ENCODE measurements at regions not wholly inside any gene's neighbourhood (a gene's known extent, or its start where the extent isn't known, plus 50 kb on each side); places are given as distances from the start of the nearest gene placed in this dataset.

DNA sequence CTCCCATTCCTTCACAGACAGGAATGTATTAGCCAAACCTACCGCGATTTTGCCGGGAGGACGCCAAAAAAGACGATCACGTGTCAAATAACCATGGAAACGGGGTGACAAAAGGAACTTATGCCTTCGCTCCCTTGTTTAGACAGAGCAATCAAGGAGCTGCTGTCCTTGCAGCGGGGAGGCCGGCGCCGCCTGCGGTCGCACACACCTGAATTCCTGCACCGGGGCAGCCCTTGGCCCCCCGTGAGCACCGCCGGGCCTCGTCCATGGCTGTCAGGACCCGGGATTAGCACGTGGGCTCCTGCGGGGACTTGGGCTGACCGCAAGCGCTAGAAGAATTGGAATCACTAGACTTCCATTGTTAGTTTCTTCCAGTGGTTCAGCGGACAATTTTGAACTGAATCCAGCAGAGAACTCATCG, 193.1 kb downstream of the SHQ1 start:
- Histone ChIP-seq H2BK15ac (ENCODE audit: low read depth, low read length) (no peak overlapping the region), H3K56ac (ENCODE audit: insufficient read length, low read depth, low read length) (no peak overlapping the region), H3K27ac (ENCODE audit: insufficient read length, low read depth, low read length) (no peak overlapping the region), H2BK20ac (ENCODE audit: low read depth, low read length, poor library complexity, severe bottlenecking) (no peak overlapping the region), H3K23ac (ENCODE audit: insufficient read length, low read depth, low read length) (no peak overlapping the region), H3K18ac (ENCODE audit: insufficient read length, low read depth, low read length) (no peak overlapping the region), H2BK120ac (ENCODE audit: low read depth, low read length, poor library complexity, severe bottlenecking) (no peak overlapping the region), H2BK12ac (ENCODE audit: insufficient read length, low read depth, low read length) (no peak overlapping the region), H3K79me1 (ENCODE audit: insufficient read depth, low read depth, low read length, poor library complexity, severe bottlenecking) (no peaks in the 10 kb centered on the region), H3K79me2 (ENCODE audit: insufficient read depth, low read length) (no peaks in the 10 kb centered on the region; the same call in 1 of the 2 replicates), H3K4me2 (ENCODE audit: insufficient read depth, insufficient read length, low read length) (no peak overlapping the region), H4K5ac (ENCODE audit: insufficient read length, low read depth, low read length) (no peak overlapping the region), H3T11ph (ENCODE audit: low read length) (no peak overlapping the region), H3K9me3 (ENCODE audit: control insufficient read depth, low read depth, low read length) (no peaks in the 10 kb centered on the region), H3K4me1 (ENCODE audit: insufficient read depth, low read length) (no peaks in the 10 kb centered on the region; the same call in 1 of the 2 replicates), H4K20me1 (ENCODE audit: control insufficient read depth, insufficient read depth, insufficient read length) (no peaks in the 10 kb centered on the region), H3K4ac (ENCODE audit: low read depth, low read length) (no peak overlapping the region), H4K8ac (replicated peaks; ENCODE audit: insufficient read length, low read depth, low read length) (no peak overlapping the region), H4K91ac (ENCODE audit: insufficient read length, low read depth, low read length) (no peak overlapping the region), H2AK5ac (ENCODE audit: insufficient read length, low read length) (no peak overlapping the region), H3K14ac (ENCODE audit: insufficient read depth, low read length) (no peak overlapping the region), H3K27me3 (ENCODE audit: insufficient read depth, low read length) (no peaks in the 10 kb centered on the region), H2AFZ (ENCODE audit: low read length) (no peak overlapping the region), H3K23me2 (ENCODE audit: insufficient read length, low read depth, low read length, poor library complexity, severe bottlenecking) (no peaks in the 10 kb centered on the region), H2BK5ac (ENCODE audit: insufficient read length, low read length) (no peak overlapping the region), H3K9ac (ENCODE audit: extremely low read depth, insufficient read length, low read length) (no peak overlapping the region)
- Mint-ChIP-seq H3K27me3 (ENCODE audit: low read depth) (peaks cover 5% of the 10 kb centered on the region), H3K9me3 (peaks cover 3 to 4% of the 10 kb centered on the region in 2 experiments; a peak in 3 of 5 replicates), H3K4me1 (peaks cover 8 to 15% of the 10 kb centered on the region in 2 experiments), H3K4me3 (peak overlapping the region in 1 of 2 experiments; percentile 40; a peak in 2 of 5 replicates), H3K27ac (no peak overlapping the region), H3K36me3 (ENCODE audit: insufficient read depth in 1 of 3, low read depth in 3 of 3) (peaks cover 0 to 1% (median 0%) of the 10 kb centered on the region in 3 experiments; a peak in 1 of 7 replicates)
- TF ChIP-seq CTCF (conservative IDR thresholded peaks at IDR 0.05) = no peak; the same call in 2 of the 3 replicates
- no CpG with 5 or more reads among the region's 26 CpGs for WGBS (ENCODE audit: extremely low coverage, insufficient read length, low lambda C conversion rate)
- peak; percentile 91 for DNase-seq

Data from H9 (cell line).